ENCODE measurements at regions not wholly inside any gene's neighbourhood (a gene's known extent, or its start where the extent isn't known, plus 50 kb on each side); places are given as distances from the start of the nearest gene placed in this dataset.

DNA sequence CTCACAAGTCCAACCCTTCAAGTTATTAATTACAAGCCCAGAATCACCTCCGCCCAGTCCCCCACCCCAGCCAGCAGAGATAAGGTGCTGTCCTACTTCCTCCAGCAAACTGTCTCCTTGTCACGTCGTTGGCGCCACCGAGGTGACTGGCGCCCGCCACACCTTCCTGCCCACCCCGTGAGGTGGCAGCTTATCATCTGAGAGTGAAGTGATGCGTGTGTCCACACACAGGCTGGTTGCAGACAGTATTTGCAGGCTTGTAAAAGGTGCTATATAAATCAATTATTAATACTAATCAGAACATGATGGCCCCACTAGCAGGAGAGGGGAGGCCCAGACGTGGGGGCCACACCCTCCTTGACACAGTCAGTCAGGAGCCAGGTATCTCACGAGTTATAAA lies 786.6 kb upstream of the TBX3 start:
- H3K27ac ChIP-seq, result no peak overlapping the region
- H3K9me3 ChIP-seq, result no peaks in the 10 kb centered on the region
- no peaks in the 10 kb centered on the region for H3K27me3 ChIP-seq
- no peaks in the 10 kb centered on the region for H3K36me3 ChIP-seq
- no peak overlapping the region for H3K4me3 ChIP-seq
- peaks cover 0 to 4% (median 0%) of the 10 kb centered on the region in 4 donors for H3K4me1 ChIP-seq
- TF ChIP-seq POLR2A (IDR thresholded peaks at IDR 0.05), result no peak
- TF ChIP-seq, protein P1, sequence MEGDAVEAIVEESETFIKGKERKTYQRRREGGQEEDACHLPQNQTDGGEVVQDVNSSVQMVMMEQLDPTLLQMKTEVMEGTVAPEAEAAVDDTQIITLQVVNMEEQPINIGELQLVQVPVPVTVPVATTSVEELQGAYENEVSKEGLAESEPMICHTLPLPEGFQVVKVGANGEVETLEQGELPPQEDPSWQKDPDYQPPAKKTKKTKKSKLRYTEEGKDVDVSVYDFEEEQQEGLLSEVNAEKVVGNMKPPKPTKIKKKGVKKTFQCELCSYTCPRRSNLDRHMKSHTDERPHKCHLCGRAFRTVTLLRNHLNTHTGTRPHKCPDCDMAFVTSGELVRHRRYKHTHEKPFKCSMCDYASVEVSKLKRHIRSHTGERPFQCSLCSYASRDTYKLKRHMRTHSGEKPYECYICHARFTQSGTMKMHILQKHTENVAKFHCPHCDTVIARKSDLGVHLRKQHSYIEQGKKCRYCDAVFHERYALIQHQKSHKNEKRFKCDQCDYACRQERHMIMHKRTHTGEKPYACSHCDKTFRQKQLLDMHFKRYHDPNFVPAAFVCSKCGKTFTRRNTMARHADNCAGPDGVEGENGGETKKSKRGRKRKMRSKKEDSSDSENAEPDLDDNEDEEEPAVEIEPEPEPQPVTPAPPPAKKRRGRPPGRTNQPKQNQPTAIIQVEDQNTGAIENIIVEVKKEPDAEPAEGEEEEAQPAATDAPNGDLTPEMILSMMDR (IDR thresholded peaks at IDR 0.05), result no peak
- no peak for DNase-seq
- ATAC-seq, result no peak
- whole genome bisulfite sequencing (ENCODE audit: insufficient coverage, low coverage, low lambda C conversion rate, missing lambda C conversion rate), result 79% methylated on average over 7 of the region's 11 CpGs
- intact Hi-C loops (cut with DNase I), result no loop called here

DNA sequence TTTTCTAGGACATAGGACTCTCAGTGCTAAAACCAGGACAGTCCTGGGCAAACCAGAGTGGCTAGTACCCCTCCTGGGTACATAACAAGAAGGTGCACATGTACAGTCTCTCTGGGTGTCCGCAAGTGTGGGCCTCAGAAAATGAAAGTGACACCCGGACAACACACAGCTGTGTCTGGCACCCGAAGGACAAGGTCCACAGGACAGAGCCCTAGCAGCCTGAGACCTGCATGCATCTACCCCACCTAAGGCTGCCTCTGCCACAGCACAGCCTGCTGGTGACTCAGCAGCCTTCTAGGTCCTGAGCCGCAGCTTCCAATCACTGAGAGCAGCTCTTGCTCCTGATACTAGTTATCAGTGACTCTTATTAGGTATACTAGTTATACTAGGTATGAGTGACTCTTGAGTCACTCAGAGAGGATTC lies 784.1 kb upstream of the TBX3 start:
- intact Hi-C loops (cut with DNase I), result no loop called here
- DNase-seq (peak; percentile 62 to 86 (median 72)), ATAC-seq (peak; percentile 97 to 100 (median 100))
- Histone ChIP-seq H3K27me3 (no peaks in the 10 kb centered on the region), H3K4me1 (peaks cover 0 to 4% (median 0%) of the 10 kb centered on the region in 4 donors), H3K4me3 (peak overlapping the region in 2 of 3 donors; percentile 25 to 40), H3K27ac (peak overlapping the region in 2 of 3 donors; percentile 66 to 68), H3K9me3 (no peaks in the 10 kb centered on the region), H3K36me3 (no peaks in the 10 kb centered on the region)
- WGBS (ENCODE audit: insufficient coverage, low coverage, low lambda C conversion rate, missing lambda C conversion rate), result 0% methylated on average over 1 of the region's 4 CpGs
- TF ChIP-seq, protein P1 (IDR thresholded peaks at IDR 0.05), result peak; percentile 13 to 76 (median 28)
- TF ChIP-seq POLR2A (IDR thresholded peaks at IDR 0.05), result no peak

- TF ChIP-seq POLR2A (IDR thresholded peaks at IDR 0.05), result no peak
- TF ChIP-seq, protein P1 (IDR thresholded peaks at IDR 0.05), result no peak
- no peaks in the 10 kb centered on the region for H3K27me3 ChIP-seq
These were observed 783.6 kb upstream of the TBX3 start for GRCh38 chr12:115467531-115467930.

DNA sequence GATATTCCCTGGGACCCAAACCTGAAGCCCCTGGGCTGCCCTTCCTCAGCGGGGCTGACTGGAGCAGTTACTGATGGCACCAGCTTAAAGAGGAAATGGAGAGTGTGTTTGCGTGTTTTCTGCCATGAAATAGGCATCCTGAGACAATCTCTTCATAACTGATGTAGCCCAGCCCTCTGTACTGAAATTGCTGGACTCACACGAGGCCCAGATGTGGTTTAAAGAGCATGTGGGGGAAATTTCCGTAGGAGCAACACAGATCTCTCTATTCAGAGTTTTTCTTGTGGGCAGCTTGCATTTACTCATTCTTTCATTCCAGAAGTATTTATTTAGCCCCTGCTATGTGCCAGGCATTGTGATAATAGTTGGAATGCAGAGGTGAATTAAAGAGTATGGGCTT lies 782.1 kb upstream of the TBX3 start:
- H3K9me3 ChIP-seq, result peaks cover 0 to 7% (median 0%) of the 10 kb centered on the region in 4 donors
- H3K36me3 ChIP-seq, result no peaks in the 10 kb centered on the region
- WGBS (ENCODE audit: insufficient coverage, low coverage, low lambda C conversion rate, missing lambda C conversion rate), result 74% methylated on average over 4 of the region's 4 CpGs
- H3K27ac ChIP-seq, result no peak overlapping the region
- peaks cover 0 to 4% (median 0%) of the 10 kb centered on the region in 4 donors for H3K4me1 ChIP-seq
- no peak for DNase-seq
- intact Hi-C loops (cut with DNase I), result no loop called here
- ATAC-seq, result no peak
- no peak overlapping the region for H3K4me3 ChIP-seq
- no peak for TF ChIP-seq POLR2A (IDR thresholded peaks at IDR 0.05)
- TF ChIP-seq, protein P1 (IDR thresholded peaks at IDR 0.05), result no peak
- no peaks in the 10 kb centered on the region for H3K27me3 ChIP-seq

More at GRCh38 chr12:115467531-115467930, 783.6 kb upstream of the TBX3 start:
- H3K9me3 ChIP-seq, result no peaks in the 10 kb centered on the region
- H3K27ac ChIP-seq, result peak overlapping the region in 1 of 3 donors; percentile 66
- no peak for ATAC-seq
- H3K36me3 ChIP-seq, result no peaks in the 10 kb centered on the region
- intact Hi-C loops (cut with DNase I), result no loop called here
- H3K4me3 ChIP-seq, result peak overlapping the region in 1 of 3 donors; percentile 40
- DNase-seq, result no peak
- H3K4me1 ChIP-seq, result peaks cover 0 to 4% (median 0%) of the 10 kb centered on the region in 4 donors
- 88% methylated on average over 2 of the region's 2 CpGs for WGBS (ENCODE audit: insufficient coverage, low coverage, low lambda C conversion rate, missing lambda C conversion rate)
